Spleen (tissue), 11 donors: ENCODE measurements at regions not wholly inside any gene's neighbourhood (a gene's known extent, or its start where the extent isn't known, plus 50 kb on each side); places are given as distances from the start of the nearest gene placed in this dataset.

Experiments used
- DNase-seq: peaks from one replicate; pipeline ENCODE4 v3.0.0-alpha.2; 2020
- H3K27ac ChIP-seq, 8 donors: fragments of 200-600 bp; sonication (generic) in 7 of 8; 1 replicate in 4 of 8; 2 replicates in 4 of 8; pipeline versions ENCODE4 v1.5.0 to v1.8.0; 2016 to 2021; ENCODE audit warnings: inconsistent platforms in 4 of 8, mild to moderate bottlenecking in 4 of 8, moderate library complexity in 1 of 8
- H3K27me3 ChIP-seq, 7 donors: fragments of 200-600 bp; sonication (generic) in 6 of 7; replicated peaks in 1 of 7; 1 replicate in 4 of 7; 2 replicates in 3 of 7; pipeline versions ENCODE4 v1.5.0 to v1.8.0; 2016 to 2021; ENCODE audit warnings: inconsistent platforms in 3 of 7, mild to moderate bottlenecking in 1 of 7
- H3K36me3 ChIP-seq, 6 donors: fragments of 200-600 bp; sonication (generic) in 5 of 6; 1 replicate in 4 of 6; 2 replicates in 2 of 6; pipeline versions ENCODE4 v1.5.0 to v1.8.0; 2016 to 2021; ENCODE audit warnings: inconsistent platforms in 2 of 6
- H3K4me1 ChIP-seq, 6 donors: fragments of 200-600 bp; sonication (generic) in 5 of 6; 1 replicate in 3 of 6; 2 replicates in 3 of 6; pipeline versions ENCODE4 v1.5.0 to v1.8.0; 2016 to 2021; ENCODE audit warnings: inconsistent platforms in 3 of 6
- H3K4me3 ChIP-seq, 8 donors: fragments of 200-600 bp; sonication (generic) in 7 of 8; 1 replicate in 4 of 8; 2 replicates in 4 of 8; pipeline versions ENCODE4 v1.5.0 to v1.8.0; 2016 to 2021; ENCODE audit warnings: inconsistent platforms in 4 of 8, mild to moderate bottlenecking in 4 of 8, moderate library complexity in 2 of 8
- H3K9me3 ChIP-seq, 8 donors: fragments of 200-600 bp; sonication (generic) in 7 of 8; 1 replicate in 4 of 8; 2 replicates in 4 of 8; pipeline versions ENCODE4 v1.5.0 to v1.8.0; 2016 to 2021; ENCODE audit warnings: inconsistent platforms in 4 of 8
- POLR2A ChIP-seq, 3 donors: fragments of 450-650 bp; IDR thresholded peaks; one replicate each; pipeline ENCODE4 v1.5.1; 2017; ENCODE audit warnings: antibody characterized with exemption in 3 of 3, mild to moderate bottlenecking in 1 of 3
- POLR2AphosphoS5 ChIP-seq, 3 donors: sonication (generic); formaldehyde crosslinking; IDR thresholded peaks; one replicate each; pipeline ENCODE4 v1.5.1; 2017; ENCODE audit warnings: antibody characterized with exemption in 3 of 3
- WGBS, 5 donors: extraction: QIAGEN DNeasy Blood & Tissue Kit in 3 of 5; methylation state at CpG; one replicate each; pipeline versions ENCODE4 v1.1.5 to v1.1.7; 2013 to 2018; 5-methylcytosine and 5-hydroxymethylcytosine counted together
- intact Hi-C: fragments of 100-400 bp; cut with DNase I; formaldehyde crosslinking; loops from one replicate; pipeline ENCODE4 v1.15.0; 2023; ENCODE audit warnings: low total_unique reads
- TF ChIP-seq, protein P1 (sequence below), 11 experiments: fragments of 200-600 bp in 7 of 11; fragments of 450-650 bp in 4 of 11; sonication (generic) in 4 of 11; IDR thresholded peaks in 8 of 11; conservative IDR thresholded peaks in 3 of 11; 1 replicate in 7 of 11; 2 replicates in 4 of 11; pipeline versions ENCODE4 v1.4.0 to v1.8.0; 2016 to 2021; ENCODE audit warnings: antibody characterized with exemption in 11 of 11, inconsistent platforms in 4 of 11, mild to moderate bottlenecking in 1 of 11
- donor health status: healthy with polysubstance abuse.
- donor health status: DM: no; HTN: no; CAD: no; lungs with moderate emphysema.
- donor health status: DM: no; HTN: no; CAD: no.
- donor health status: Bipolar disorder and iron deficiency.
- donor health status: healthy.
- donor health status: DM: no; HTN: no; CAD: no.
- donor health status: DM: yes; HTN: yes; CAD: no.

- H3K4me1 ChIP-seq, result no peaks in the 10 kb centered on the region
- no peaks in the 10 kb centered on the region for H3K36me3 ChIP-seq
- no peak for DNase-seq
- TF ChIP-seq POLR2AphosphoS5 (IDR thresholded peaks at IDR 0.05) (no peak), POLR2A (IDR thresholded peaks at IDR 0.05) (no peak)
- TF ChIP-seq, protein P1, sequence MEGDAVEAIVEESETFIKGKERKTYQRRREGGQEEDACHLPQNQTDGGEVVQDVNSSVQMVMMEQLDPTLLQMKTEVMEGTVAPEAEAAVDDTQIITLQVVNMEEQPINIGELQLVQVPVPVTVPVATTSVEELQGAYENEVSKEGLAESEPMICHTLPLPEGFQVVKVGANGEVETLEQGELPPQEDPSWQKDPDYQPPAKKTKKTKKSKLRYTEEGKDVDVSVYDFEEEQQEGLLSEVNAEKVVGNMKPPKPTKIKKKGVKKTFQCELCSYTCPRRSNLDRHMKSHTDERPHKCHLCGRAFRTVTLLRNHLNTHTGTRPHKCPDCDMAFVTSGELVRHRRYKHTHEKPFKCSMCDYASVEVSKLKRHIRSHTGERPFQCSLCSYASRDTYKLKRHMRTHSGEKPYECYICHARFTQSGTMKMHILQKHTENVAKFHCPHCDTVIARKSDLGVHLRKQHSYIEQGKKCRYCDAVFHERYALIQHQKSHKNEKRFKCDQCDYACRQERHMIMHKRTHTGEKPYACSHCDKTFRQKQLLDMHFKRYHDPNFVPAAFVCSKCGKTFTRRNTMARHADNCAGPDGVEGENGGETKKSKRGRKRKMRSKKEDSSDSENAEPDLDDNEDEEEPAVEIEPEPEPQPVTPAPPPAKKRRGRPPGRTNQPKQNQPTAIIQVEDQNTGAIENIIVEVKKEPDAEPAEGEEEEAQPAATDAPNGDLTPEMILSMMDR (IDR thresholded peaks at IDR 0.05 in 8 of 11, conservative IDR thresholded peaks at IDR 0.05 in 3 of 11), result no peak
- H3K27me3 ChIP-seq, result no peaks in the 10 kb centered on the region
- H3K27ac ChIP-seq, result no peak overlapping the region
- WGBS, 5 donors, result 79 to 97% (median 86%) methylated on average over 3 of the region's 3 CpGs
- peaks cover 0 to 10% (median 0%) of the 10 kb centered on the region in 8 donors for H3K9me3 ChIP-seq
- H3K4me3 ChIP-seq, result no peak overlapping the region
- intact Hi-C loops, result no loop called here
Measured at GRCh38 chr1:98366343-98366742, 295.2 kb upstream of the SNX7 start.

GRCh38 chr1:98364544-98364943 is 297.0 kb upstream of the SNX7 start:
- no peaks in the 10 kb centered on the region for H3K36me3 ChIP-seq
- peaks cover 0 to 13% (median 2%) of the 10 kb centered on the region in 8 donors for H3K9me3 ChIP-seq
- TF ChIP-seq POLR2AphosphoS5 (IDR thresholded peaks at IDR 0.05) (no peak), POLR2A (IDR thresholded peaks at IDR 0.05) (no peak)
- TF ChIP-seq, protein P1 (IDR thresholded peaks at IDR 0.05 in 8 of 11, conservative IDR thresholded peaks at IDR 0.05 in 3 of 11), result no peak
- H3K27ac ChIP-seq, result no peak overlapping the region
- WGBS, 5 donors, result 80 to 93% (median 82%) methylated on average over 1 of the region's 1 CpG
- no peak overlapping the region for H3K4me3 ChIP-seq
- no peaks in the 10 kb centered on the region for H3K27me3 ChIP-seq
- no peak for DNase-seq
- H3K4me1 ChIP-seq, result no peaks in the 10 kb centered on the region
- intact Hi-C loops, result no loop called here

- DNase-seq, result no peak
- Histone ChIP-seq H3K4me1 (no peaks in the 10 kb centered on the region), H3K9me3 (peaks cover 0 to 13% (median 2%) of the 10 kb centered on the region in 8 donors), H3K36me3 (no peaks in the 10 kb centered on the region), H3K4me3 (no peak overlapping the region), H3K27me3 (no peaks in the 10 kb centered on the region), H3K27ac (no peak overlapping the region)
- intact Hi-C loops, result no loop called here
- WGBS, 5 donors, result 44 to 72% (median 54%) methylated on average over 2 of the region's 2 CpGs
- TF ChIP-seq, protein P1 (IDR thresholded peaks at IDR 0.05 in 8 of 11, conservative IDR thresholded peaks at IDR 0.05 in 3 of 11), result no peak
- TF ChIP-seq POLR2A (IDR thresholded peaks at IDR 0.05) (no peak), POLR2AphosphoS5 (IDR thresholded peaks at IDR 0.05) (no peak)
Measured at GRCh38 chr1:98360864-98361263, 300.7 kb upstream of the SNX7 start.

GRCh38 chr1:98355656-98356383 is 305.7 kb upstream of the SNX7 start:
- WGBS, 5 donors, result 68 to 83% (median 71%) methylated on average over 3 of the region's 3 CpGs

More at GRCh38 chr1:98355656-98356383, 305.7 kb upstream of the SNX7 start:
- TF ChIP-seq POLR2A (IDR thresholded peaks at IDR 0.05) (no peak), POLR2AphosphoS5 (IDR thresholded peaks at IDR 0.05) (no peak)
- TF ChIP-seq, protein P1 (IDR thresholded peaks at IDR 0.05 in 8 of 11, conservative IDR thresholded peaks at IDR 0.05 in 3 of 11), result no peak
- no peak for DNase-seq
- Histone ChIP-seq H3K4me1 (no peaks in the 10 kb centered on the region), H3K9me3 (peaks cover 0 to 4% (median 0%) of the 10 kb centered on the region in 8 donors), H3K27me3 (no peaks in the 10 kb centered on the region), H3K36me3 (no peaks in the 10 kb centered on the region), H3K4me3 (no peak overlapping the region), H3K27ac (no peak overlapping the region)
- intact Hi-C loops, result no loop called here
